ENCODE measurements at regions not wholly inside any gene's neighbourhood (a gene's known extent, or its start where the extent isn't known, plus 50 kb on each side); places are given as distances from the start of the nearest gene placed in this dataset.

- no peaks in the 10 kb centered on the region for H3K9me2 ChIP-seq (ENCODE audit: insufficient read depth)
- H3K4me1 ChIP-seq (ENCODE audit: insufficient read depth): no peaks in the 10 kb centered on the region
- H4K20me1 ChIP-seq (replicated peaks; ENCODE audit: insufficient read depth): no peaks in the 10 kb centered on the region
- H3K4me1 Mint-ChIP-seq: no peaks in the 10 kb centered on the region
- no peaks in the 10 kb centered on the region for H3K36me3 ChIP-seq (ENCODE audit: insufficient read depth)
- DNase-seq (ENCODE audit: low spot score) (no peak), ATAC-seq (no peak)
- no peak overlapping the region for H3K4me3 ChIP-seq
- no peaks in the 10 kb centered on the region for H3K27me3 ChIP-seq (ENCODE audit: insufficient read depth)
- peaks cover 14% of the 10 kb centered on the region; the same call in 2 of the 3 replicates for H3K9me3 Mint-ChIP-seq
- H2AFZ ChIP-seq: no peak overlapping the region
- no peak for TF ChIP-seq ZNF331 (CRISPR knock-in tag; IDR thresholded peaks at IDR 0.05; ENCODE audit: low read depth)
- no peak for TF ChIP-seq REST (IDR thresholded peaks at IDR 0.05; ENCODE audit: unreplicated experiment)
- no peak for TF ChIP-seq JUNB (IDR thresholded peaks at IDR 0.05; ENCODE audit: unreplicated experiment)
- TF ChIP-seq, protein P1, sequence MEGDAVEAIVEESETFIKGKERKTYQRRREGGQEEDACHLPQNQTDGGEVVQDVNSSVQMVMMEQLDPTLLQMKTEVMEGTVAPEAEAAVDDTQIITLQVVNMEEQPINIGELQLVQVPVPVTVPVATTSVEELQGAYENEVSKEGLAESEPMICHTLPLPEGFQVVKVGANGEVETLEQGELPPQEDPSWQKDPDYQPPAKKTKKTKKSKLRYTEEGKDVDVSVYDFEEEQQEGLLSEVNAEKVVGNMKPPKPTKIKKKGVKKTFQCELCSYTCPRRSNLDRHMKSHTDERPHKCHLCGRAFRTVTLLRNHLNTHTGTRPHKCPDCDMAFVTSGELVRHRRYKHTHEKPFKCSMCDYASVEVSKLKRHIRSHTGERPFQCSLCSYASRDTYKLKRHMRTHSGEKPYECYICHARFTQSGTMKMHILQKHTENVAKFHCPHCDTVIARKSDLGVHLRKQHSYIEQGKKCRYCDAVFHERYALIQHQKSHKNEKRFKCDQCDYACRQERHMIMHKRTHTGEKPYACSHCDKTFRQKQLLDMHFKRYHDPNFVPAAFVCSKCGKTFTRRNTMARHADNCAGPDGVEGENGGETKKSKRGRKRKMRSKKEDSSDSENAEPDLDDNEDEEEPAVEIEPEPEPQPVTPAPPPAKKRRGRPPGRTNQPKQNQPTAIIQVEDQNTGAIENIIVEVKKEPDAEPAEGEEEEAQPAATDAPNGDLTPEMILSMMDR (conservative IDR thresholded peaks at IDR 0.05; ENCODE audit: low read depth in 2 of 2): no peak
- TF ChIP-seq, protein P2, sequence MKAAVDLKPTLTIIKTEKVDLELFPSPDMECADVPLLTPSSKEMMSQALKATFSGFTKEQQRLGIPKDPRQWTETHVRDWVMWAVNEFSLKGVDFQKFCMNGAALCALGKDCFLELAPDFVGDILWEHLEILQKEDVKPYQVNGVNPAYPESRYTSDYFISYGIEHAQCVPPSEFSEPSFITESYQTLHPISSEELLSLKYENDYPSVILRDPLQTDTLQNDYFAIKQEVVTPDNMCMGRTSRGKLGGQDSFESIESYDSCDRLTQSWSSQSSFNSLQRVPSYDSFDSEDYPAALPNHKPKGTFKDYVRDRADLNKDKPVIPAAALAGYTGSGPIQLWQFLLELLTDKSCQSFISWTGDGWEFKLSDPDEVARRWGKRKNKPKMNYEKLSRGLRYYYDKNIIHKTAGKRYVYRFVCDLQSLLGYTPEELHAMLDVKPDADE (IDR thresholded peaks at IDR 0.05): no peak
- TF ChIP-seq, protein P3, sequence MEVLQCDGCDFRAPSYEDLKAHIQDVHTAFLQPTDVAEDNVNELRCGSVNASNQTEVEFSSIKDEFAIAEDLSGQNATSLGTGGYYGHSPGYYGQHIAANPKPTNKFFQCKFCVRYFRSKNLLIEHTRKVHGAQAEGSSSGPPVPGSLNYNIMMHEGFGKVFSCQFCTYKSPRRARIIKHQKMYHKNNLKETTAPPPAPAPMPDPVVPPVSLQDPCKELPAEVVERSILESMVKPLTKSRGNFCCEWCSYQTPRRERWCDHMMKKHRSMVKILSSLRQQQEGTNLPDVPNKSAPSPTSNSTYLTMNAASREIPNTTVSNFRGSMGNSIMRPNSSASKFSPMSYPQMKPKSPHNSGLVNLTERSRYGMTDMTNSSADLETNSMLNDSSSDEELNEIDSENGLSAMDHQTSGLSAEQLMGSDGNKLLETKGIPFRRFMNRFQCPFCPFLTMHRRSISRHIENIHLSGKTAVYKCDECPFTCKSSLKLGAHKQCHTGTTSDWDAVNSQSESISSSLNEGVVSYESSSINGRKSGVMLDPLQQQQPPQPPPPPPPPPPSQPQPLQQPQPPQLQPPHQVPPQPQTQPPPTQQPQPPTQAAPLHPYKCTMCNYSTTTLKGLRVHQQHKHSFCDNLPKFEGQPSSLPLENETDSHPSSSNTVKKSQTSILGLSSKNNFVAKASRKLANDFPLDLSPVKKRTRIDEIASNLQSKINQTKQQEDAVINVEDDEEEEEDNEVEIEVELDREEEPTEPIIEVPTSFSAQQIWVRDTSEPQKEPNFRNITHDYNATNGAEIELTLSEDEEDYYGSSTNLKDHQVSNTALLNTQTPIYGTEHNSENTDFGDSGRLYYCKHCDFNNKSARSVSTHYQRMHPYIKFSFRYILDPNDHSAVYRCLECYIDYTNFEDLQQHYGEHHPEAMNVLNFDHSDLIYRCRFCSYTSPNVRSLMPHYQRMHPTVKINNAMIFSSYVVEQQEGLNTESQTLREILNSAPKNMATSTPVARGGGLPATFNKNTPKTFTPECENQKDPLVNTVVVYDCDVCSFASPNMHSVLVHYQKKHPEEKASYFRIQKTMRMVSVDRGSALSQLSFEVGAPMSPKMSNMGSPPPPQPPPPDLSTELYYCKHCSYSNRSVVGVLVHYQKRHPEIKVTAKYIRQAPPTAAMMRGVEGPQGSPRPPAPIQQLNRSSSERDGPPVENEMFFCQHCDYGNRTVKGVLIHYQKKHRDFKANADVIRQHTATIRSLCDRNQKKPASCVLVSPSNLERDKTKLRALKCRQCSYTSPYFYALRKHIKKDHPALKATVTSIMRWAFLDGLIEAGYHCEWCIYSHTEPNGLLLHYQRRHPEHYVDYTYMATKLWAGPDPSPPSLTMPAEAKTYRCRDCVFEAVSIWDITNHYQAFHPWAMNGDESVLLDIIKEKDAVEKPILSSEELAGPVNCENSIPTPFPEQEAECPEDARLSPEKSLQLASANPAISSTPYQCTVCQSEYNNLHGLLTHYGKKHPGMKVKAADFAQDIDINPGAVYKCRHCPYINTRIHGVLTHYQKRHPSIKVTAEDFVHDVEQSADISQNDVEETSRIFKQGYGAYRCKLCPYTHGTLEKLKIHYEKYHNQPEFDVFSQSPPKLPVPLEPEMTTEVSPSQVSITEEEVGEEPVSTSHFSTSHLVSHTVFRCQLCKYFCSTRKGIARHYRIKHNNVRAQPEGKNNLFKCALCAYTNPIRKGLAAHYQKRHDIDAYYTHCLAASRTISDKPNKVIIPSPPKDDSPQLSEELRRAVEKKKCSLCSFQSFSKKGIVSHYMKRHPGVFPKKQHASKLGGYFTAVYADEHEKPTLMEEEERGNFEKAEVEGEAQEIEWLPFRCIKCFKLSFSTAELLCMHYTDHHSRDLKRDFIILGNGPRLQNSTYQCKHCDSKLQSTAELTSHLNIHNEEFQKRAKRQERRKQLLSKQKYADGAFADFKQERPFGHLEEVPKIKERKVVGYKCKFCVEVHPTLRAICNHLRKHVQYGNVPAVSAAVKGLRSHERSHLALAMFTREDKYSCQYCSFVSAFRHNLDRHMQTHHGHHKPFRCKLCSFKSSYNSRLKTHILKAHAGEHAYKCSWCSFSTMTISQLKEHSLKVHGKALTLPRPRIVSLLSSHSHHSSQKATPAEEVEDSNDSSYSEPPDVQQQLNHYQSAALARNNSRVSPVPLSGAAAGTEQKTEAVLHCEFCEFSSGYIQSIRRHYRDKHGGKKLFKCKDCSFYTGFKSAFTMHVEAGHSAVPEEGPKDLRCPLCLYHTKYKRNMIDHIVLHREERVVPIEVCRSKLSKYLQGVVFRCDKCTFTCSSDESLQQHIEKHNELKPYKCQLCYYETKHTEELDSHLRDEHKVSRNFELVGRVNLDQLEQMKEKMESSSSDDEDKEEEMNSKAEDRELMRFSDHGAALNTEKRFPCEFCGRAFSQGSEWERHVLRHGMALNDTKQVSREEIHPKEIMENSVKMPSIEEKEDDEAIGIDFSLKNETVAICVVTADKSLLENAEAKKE (CRISPR knock-in tag; IDR thresholded peaks at IDR 0.05): no peak
- no peak for TF ChIP-seq NANOG (IDR thresholded peaks at IDR 0.05; ENCODE audit: borderline replicate concordance)
- no peak for TF ChIP-seq POLR2AphosphoS5 (IDR thresholded peaks at IDR 0.05; ENCODE audit: low read depth)
- no peak for TF ChIP-seq CREB1 (CRISPR knock-in tag; IDR thresholded peaks at IDR 0.05; ENCODE audit: low read depth)
- no peak for TF ChIP-seq EZH2phosphoT487 (IDR thresholded peaks at IDR 0.05; ENCODE audit: unreplicated experiment)
- TF ChIP-seq EZH2 (IDR thresholded peaks at IDR 0.05; ENCODE audit: low read depth, unreplicated experiment): no peak
- TF ChIP-seq STAT1 (IDR thresholded peaks at IDR 0.05; ENCODE audit: unreplicated experiment): no peak
- no peak for TF ChIP-seq ZNF114 (CRISPR knock-in tag; IDR thresholded peaks at IDR 0.05)
- H3K79me2 ChIP-seq (replicated peaks; ENCODE audit: insufficient read depth): no peaks in the 10 kb centered on the region
- H3K36me3 Mint-ChIP-seq (ENCODE audit: low read depth): peaks cover 8% of the 10 kb centered on the region; the same call in 2 of the 3 replicates
- H3K4me2 ChIP-seq: no peak overlapping the region
- H3K27me3 Mint-ChIP-seq (ENCODE audit: insufficient read depth, low read depth, poor library complexity): no peaks in the 10 kb centered on the region
- H3K4me3 Mint-ChIP-seq: no peak overlapping the region
- H3K27ac ChIP-seq (ENCODE audit: low read depth): no peak overlapping the region
- H3F3A ChIP-seq (replicated peaks; ENCODE audit: low read depth): no peaks in the 10 kb centered on the region
- H3K27ac Mint-ChIP-seq: no peak overlapping the region
These were observed 78.6 kb upstream of the CNR1 start for GRCh38 chr6:88244721-88245120.
